Left colon (tissue), 2 donors: ENCODE measurements at regions not wholly inside any gene's neighbourhood (a gene's known extent, or its start where the extent isn't known, plus 50 kb on each side); places are given as distances from the start of the nearest gene placed in this dataset.

Experiments used
- ATAC-seq: fragments of 200-7000 bp; cut with Tn5 transposase; one replicate; pipeline ENCODE4 v1.9.1; 2020; ENCODE audit warnings: mild to moderate bottlenecking, moderate library complexity
- DNase-seq, 2 donors: peaks; one replicate each; pipeline ENCODE4 v3.0.0-alpha.2; 2020
- intact Hi-C, 2 donors: fragments of 100-400 bp; cut with DNase I in 1 of 2; cut with micrococcal nuclease in 1 of 2; formaldehyde crosslinking; loops; one replicate each; pipeline versions ENCODE4 v1.11.2 to v1.14.0; 2022; cut with DNase I, micrococcal nuclease
- donor health status: DM: no; HTN: no; CAD: no.
- donor health status: DM: yes; HTN: yes; CAD: no.

DNA sequence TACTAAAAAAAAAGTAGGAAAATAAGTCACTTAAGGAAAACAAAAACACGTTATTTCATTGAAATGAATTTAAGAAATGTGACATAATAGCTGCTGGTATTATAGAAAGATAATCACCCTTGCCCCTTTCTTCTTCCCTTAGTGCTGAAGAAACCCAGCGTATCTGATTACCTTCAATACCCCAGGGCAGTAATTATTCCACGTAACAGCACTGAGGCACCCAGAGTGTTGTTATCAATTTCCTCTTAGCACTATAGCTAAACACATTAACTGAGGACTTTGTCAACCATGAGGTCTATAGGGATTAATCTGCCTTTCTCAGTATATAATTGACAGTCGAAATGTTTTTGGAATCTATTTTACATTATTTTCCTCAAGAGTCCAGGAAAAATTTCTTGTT lies 180.0 kb upstream of the NXPH2 start:
- intact Hi-C loops: no loop called here
- no peak for ATAC-seq
- no peak for DNase-seq

DNA sequence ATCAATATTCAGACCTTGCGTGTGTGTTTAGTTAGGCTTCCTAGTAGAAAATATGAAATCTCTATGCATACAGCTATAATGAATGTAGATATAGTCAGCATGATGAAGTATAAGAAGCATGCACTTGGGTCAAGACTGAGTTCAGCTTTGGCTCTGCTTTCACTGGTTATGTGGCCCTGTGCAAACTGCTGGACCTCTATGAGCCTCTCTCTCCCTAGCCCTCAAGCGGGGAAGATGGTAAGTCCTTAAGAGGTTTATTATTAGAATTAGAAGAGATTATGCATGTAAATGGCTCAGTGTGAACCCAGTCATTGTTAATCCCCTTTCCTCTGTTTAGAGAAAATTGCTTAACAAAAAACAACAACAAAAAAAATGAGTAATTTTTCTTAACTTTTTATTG lies 178.8 kb upstream of the NXPH2 start:
- intact Hi-C loops: no loop called here

DNA sequence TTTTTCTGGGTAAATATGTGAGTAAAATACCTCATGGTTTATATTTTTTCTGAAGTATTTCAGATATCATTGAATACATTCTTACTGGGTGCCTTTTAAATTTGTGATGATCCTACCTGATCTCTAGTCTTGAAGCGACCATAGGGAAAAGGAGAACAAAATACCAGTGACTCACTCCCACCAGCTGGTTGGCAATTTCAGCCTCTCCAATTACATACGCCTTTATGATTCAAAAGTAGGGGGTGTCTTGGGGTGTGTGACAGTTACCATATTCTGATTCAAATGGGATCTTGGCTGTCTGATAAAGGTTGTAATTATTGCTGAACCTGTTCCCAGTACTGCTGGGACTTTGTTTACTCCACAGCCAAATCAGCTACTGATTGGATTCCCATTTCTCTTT lies 175.9 kb upstream of the NXPH2 start:
- no peak for DNase-seq
- intact Hi-C loops: no loop called here
- no peak for ATAC-seq

More for the DNA sequence above, 178.8 kb upstream of the NXPH2 start:
- DNase-seq (no peak), ATAC-seq (no peak)

DNA sequence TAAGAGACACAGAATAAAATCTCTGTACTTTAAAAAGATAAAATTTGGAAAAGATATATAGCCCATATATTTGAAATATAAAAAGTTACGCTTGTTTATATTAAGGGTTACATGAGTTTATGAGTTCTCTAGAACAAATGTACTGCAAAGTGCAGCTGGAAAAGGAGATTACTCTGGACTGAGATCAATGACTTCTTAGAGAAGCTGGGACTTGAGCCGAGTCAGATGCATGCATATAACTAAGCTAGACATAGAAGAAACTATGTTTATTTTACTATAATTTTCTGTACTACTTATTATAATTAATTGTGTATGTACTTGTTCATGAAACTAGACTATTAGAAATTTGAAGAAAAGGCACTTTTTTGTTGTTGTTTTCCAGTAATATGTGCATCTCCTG lies 170.3 kb upstream of the NXPH2 start:
- DNase-seq: no peak

DNA sequence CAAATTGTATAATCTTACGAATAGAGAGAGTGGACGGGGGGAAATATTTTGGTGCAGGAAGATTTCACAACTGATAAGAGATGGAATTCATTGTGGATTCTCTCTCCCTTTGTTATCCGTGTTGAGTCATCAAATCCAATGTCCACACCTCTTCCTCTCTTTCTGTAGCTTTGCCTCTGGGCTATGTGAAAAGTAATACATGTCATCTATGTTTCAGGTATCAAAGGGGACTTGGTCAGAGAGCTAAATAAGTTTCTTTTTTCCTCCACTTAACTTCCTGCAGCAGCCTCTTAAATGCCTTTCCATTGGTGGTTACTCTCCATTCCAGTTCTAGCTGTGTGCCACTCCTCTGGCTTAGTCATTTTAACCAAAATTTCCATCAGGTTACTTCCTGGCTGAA lies 169.3 kb upstream of the NXPH2 start:
- no peak for DNase-seq
- ATAC-seq: no peak
- intact Hi-C loops: no loop called here

More for the DNA sequence above, 170.3 kb upstream of the NXPH2 start:
- no peak for ATAC-seq
- intact Hi-C loops: no loop called here

DNA sequence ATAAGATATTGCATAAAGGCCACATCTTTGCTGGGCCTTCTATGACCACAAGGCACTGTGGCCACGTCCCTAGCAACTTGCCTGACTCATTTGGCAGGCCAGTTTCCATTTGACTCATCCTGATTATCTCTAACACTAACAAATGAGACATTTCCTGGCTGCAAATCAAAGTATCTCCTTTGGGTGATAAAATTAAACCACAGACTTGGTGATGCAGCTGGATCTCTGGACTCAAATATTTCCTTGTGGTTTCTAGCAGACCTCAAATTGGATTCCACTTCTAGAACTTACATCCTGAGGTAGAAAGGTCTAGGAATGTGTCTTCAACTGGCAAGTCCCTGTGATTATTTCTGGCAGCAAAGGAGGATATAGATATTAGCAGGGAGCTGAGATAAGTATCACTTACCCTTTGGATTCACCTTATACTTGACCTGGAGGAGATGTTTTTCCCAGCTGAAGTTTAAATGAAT lies 167.9 kb upstream of the NXPH2 start:
- ATAC-seq (no peak), DNase-seq (no peak)
- intact Hi-C loops: no loop called here

DNA sequence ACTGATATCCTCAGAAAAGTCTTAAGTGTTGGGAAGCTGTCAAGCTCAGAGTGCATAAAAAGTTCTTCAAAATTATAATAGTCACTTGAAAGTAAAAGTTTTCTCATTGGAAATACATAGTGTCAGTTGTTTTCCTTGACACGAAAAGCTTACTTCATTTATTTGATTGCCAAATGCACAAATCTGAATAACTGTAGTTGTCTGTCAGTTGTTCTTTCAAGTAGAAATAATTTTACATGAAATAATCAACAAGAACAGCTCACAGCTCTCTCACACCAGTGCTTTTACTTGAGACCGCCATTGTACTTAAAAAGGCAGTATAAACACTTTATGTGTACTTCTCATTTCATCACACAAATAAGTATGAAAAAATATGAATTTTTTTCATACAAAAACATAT lies 163.3 kb upstream of the NXPH2 start:
- ATAC-seq (no peak), DNase-seq (no peak)
- intact Hi-C loops: no loop called here

DNA sequence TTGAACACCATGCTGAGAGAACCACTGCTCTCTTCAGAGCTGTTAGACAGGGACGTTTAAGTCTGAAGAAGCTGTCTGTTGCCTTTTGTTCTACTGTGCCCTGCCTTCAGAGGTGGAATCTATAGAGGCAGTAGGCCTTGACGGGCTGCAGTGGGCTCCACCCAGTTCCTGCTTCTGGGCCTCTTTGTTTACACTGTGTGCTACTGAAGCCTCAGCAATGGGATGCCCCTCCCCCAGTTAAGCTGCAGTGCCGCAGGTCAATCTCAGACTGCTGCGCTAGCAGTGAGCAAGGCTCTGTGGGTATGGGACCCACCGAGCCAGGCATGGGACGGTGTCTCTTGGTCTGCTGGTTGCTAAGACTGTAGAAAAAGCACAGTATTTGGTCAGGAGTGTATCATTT lies 162.3 kb upstream of the NXPH2 start:
- ATAC-seq: no peak
- intact Hi-C loops: no loop called here
- no peak for DNase-seq

DNA sequence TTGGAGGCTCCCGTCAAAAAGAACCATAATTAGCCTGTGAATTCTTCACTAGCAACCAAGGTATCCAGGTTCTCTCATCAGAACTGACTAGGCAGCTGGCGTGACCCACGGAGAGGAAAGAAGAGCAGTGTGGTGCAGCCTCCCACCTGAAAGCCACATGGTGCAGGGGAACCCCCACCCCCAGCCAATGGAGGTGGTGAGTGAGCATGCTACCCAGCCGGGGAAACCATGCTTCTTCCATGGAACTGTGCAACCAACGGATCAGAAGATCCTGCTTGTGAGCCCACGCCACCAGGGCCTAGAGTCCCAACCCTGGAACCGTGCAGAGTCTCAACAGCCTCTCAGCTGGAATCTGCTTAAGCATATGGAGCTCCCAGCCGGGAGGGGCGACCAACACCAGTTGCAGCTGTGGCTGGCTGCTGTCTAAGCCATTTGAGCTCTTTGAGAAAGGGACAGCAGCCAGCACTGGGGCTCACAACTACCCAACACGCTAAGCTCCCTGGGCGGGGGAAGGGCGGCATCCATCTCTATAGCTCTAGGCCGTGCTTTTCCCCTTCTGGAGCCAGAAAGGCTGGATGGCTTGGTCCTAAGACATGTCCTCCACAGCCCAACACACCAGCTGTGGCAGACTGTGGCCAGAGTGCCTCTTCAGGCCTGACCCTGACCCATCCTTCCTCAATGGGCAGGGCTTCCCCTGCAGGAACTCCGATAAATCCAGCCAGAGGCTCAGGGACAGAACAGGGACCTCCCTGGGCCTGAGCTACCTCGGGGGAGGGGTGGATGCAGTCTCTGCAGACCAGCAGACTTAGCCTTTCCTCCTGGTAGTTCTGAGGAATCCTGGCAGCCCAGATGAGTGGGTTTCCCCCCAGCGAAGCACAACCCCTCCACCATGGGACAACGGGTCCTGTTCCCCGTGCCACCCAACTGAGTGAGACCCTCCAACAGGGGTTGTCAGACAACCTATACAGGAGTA lies 151.4 kb upstream of the NXPH2 start:
- ATAC-seq (no peak), DNase-seq (no peak)
- intact Hi-C loops: no loop called here

DNA sequence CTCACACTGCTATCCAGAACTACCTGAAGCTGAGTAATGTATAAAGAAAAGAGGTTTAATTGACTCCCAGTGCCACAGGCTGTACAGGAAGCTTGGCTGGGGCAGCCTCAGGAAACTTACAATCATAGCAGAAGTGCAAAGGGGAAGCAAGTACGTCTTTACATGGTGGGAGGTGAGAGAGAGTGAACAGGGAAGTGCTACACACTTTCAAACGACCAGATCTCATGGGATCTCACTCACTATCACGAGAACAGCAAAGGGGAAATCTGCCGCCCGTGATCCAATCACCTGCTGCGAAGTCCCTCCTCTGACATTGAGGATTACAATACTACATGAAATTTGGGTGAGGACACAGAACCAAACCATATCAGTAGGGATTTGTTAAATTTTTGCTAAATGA lies 150.4 kb upstream of the NXPH2 start:
- DNase-seq (no peak), ATAC-seq (no peak)
- intact Hi-C loops: no loop called here

DNA sequence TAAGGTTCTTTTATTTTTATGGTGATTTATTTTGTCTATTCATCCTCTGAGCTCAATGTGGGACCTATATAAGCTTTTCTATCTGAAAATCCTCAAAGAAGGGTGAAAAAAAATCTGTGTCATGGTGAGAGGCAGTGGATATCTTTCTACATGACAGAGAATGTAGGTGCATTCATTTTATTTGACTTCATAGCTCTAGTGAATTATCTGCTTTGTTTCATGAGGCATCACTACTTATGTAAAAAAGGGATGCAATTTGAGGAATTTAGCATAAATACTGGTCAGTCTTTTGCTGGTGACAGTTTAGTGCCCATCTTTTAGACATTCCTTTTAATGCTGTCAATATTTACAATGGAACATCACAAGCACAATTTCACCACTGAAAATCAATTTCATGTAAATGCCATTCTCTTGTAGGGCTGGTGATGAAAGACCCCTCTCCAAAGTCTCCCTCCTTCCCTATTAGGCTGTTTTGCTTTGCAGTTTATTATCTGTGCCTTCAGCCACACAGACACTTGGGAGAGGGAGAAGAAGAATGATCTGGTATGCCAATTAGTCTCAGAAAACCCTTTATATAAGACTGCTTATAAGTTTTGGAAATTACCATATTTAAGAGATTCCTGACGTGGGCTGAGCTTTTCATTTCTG lies 148.3 kb upstream of the NXPH2 start:
- no peak for DNase-seq
- no peak for ATAC-seq
- intact Hi-C loops: no loop called here

DNA sequence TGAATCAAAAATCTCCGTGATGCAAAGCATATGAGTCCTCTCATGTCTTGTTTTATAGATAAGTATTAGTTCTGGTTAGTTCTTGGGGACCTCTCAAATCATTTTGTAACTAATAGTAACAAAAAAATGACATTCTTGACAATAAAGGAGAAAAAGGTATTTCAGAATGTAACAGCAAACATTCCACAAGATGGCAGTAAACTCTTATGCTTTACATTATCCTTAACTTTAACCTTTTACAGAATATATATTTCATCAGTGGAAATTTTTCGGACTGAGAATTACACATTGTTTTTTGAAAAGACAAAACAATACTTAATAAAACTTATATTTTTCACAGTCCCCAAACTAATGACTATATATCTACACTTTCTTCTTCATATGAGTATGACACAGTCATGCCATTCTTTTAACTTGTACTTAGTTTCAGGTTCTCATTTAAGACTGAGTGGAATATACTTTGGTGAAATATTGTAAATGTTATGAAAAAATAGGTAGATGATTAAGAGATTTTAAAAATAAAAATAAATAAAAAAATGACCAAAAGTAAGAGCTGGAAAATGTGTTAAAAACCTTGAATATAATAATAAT lies 142.9 kb upstream of the NXPH2 start:
- no peak for ATAC-seq
- DNase-seq: no peak
- intact Hi-C loops: no loop called here

DNA sequence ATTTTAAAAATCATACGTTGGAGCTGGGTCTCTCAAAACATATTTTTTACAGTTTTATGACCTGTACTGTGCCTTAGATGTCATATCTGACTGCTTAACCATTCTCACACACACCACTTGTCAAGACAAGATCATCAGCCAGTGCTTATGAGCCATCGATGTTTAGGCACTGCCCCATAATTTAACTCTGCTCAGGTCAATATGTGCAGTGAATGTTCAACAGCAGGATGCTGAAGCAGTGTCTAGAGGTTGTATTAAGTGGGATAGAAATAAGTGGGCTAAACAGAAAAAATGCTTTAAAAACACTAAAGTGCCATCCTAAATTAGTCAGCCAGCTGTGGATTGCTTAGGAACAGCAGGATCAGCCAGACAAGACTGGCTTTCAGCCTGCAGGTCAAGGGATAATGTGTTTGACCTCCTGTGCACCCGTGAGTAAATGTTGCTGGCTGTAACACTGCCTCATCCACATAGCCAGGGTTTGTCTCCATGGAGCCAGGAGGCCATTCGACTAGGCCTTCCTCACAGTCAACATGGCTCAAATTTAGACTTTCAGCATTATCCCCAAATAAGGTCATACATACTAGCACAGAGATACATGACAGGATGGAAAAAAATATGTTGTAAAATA lies 139.0 kb upstream of the NXPH2 start:
- intact Hi-C loops: no loop called here
- no peak for ATAC-seq
- no peak for DNase-seq

DNA sequence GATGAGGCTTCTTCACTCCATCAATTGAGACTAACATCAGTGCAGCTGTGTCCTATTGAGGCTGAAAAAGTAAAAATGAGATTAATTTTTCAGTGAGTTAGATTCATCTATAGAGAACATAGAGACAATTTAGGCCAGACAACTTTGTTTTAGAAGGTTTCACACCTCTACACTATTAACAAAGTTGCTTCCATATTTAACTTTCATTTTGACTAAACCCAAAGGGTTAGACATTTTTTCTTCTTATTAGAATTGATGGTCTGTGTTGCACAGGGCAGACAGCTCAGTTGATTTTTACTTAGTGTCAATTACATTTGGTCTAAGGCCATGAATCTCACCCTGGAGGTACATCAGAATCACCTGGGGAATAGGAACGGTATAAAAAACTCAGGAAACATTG lies 130.2 kb upstream of the NXPH2 start:
- no peak for ATAC-seq
- no peak for DNase-seq
- intact Hi-C loops: no loop called here

DNA sequence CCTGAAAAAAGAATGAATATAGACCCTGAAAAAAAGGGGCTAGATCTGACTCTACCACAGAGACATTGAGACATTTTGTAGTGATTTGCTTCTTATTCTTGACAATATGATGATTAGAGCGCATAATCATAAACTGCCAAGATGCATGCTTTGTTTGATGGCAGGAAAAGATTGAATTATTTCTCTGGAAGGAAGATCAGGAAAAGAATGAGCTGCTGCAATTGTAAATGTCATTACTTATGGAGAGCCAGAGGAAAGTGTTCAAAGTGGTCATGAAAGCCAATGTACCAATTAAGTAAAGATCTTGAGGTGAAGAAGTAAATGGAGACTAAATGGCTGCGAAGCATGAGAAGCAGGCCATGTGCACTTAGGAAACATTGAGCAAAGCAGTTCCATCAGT lies 126.4 kb upstream of the NXPH2 start:
- ATAC-seq: no peak
- intact Hi-C loops: no loop called here
- no peak for DNase-seq

DNA sequence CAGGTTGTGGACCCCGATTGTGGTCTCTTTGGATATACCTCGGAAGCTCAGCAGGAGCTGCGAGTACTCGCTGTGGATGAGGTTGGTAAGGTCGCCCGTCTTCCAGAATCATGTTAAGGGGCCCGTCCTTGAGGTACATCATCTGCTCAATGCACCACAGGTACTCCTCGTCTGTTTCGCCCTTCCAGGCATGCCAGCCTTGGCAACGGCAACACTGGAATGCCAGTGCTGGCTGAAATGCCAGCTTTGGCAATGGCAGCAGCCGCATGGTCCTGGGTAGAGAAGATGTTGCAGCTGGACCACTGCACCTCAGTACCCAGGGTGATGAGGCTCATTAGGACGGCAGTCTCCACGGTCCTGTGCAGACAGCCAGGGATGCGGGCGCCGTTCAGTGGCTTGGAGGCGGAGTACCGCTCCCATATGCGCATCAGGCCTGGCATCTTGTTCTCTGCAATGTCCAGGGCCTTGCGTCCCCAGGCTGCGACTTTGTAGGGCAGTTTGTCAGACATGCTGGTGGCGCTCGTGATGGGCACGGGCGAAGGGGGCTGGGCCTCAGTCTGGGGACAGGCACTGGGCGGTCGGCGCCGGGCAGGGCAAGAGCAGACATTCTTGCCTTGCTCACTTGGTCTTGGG lies 122.2 kb upstream of the NXPH2 start:
- no peak for ATAC-seq
- intact Hi-C loops: no loop called here
- DNase-seq: no peak

DNA sequence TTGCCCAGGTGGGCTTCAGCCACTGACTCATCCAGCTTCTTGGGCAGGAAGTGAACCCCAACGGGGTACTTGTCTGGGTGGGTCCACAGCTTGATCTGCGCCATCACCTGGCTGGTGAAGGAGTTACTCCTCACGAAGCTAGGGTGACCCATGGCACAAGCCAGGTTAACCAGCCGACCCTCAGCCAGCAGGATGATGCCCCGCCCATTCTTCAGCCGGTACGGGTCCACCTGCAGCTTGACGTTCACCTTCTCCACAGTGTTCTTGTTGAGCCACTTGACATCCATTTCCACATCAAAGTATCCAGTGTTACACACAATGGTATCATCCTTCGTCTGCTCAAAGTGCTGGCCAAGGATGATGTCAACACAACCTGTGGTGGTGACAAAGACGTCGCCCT lies 121.3 kb upstream of the NXPH2 start:
- no peak for ATAC-seq
- DNase-seq: no peak
- intact Hi-C loops: no loop called here

DNA sequence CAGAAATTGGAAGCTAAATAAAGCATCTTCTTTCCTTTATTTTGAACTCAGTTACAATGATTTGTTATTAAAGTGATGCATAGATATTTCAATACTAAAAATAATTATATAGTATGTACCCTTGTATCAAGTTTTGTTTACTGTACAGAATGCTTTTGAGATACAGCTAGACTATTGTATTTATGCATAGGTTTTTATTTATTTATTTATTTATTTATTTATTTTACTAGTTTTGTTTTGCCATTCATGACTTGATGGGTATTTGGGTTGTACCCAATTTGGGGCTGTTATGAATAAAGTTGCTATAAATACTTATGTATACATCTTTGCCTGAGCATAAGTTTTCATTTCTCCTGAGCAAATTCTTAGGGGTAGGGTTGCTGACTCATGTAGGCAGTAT lies 118.7 kb upstream of the NXPH2 start:
- no peak for DNase-seq
- intact Hi-C loops: no loop called here
- no peak for ATAC-seq

DNA sequence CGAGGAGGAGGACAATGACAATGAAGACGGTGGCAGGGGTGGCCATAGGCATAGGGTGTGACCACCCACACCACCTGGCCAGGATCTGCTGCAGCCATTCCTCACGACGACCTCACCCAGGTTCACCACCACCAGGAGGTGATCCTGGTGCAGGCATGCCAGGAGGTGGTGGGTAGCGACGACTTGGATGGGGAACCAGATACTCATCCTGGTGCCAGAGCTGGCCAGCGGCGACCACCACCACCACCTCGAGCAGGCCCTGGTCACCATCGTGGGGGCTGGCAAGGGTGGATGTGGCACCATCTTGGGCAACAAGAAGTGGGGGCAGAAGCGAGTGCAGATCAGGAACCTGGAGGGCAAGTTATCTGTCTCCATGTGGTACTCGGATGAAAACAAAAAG lies 117.1 kb upstream of the NXPH2 start:
- intact Hi-C loops: no loop called here
- DNase-seq: no peak
- no peak for ATAC-seq
